IMR-90 (cell line): ENCODE measurements at regions not wholly inside any gene's neighbourhood (a gene's known extent, or its start where the extent isn't known, plus 50 kb on each side); places are given as distances from the start of the nearest gene placed in this dataset.

ENCODE experiments used
- ATAC-seq: fragments of 200-7000 bp; cut with Tn5 transposase; 2 replicates; pipeline ENCODE4 v1.9.1; 2020; ENCODE audit warnings: low read depth, mild to moderate bottlenecking, moderate library complexity
- BruUV-seq: library from RNA; stranded (reverse); fragments of 400-500 nt; replicated peaks from 2 replicates; lab custom pipeline; 2021; lab: Mats Ljungman, UMichigan
- CTCF ChIA-PET: fragments of 300-600 bp; formaldehyde crosslinking; extraction: SDS; loops from one replicate; lab custom pipeline; 2021; ENCODE audit warnings: antibody characterized with exemption; lab: Yijun Ruan, JAX
- POLR2A ChIA-PET: fragments of 300-600 bp; sonication (Branson Sonifier 250); formaldehyde crosslinking; loops from one replicate; lab custom pipeline; 2022; ENCODE audit warnings: antibody characterized with exemption; ENCODE audit not compliant: unreplicated experiment; lab: Charles Lee
- DNase-seq: peaks from one replicate; pipeline ENCODE4 v3.0.0; 2013
- H2AFZ ChIP-seq: replicated peaks from 2 replicates; pipeline ENCODE3; 2013; ENCODE audit warnings: low read length, mild to moderate bottlenecking; ENCODE audit not compliant: poor library complexity
- H2AK5ac ChIP-seq: 2 replicates; pipeline ENCODE4 v1.6.1; 2013; ENCODE audit warnings: low read depth, low read length, inconsistent platforms
- H2AK9ac ChIP-seq: replicated peaks from 2 replicates; pipeline ENCODE3; 2013; ENCODE audit warnings: mild to moderate bottlenecking, low read depth, low read length, moderate library complexity; ENCODE audit not compliant: poor library complexity
- H2BK120ac ChIP-seq: 2 replicates; pipeline ENCODE4 v1.6.1; 2013; ENCODE audit warnings: low read depth, low read length, inconsistent platforms
- H2BK15ac ChIP-seq: 3 replicates; pipeline ENCODE4 v1.6.1; 2013; ENCODE audit warnings: low read depth, low read length, inconsistent platforms
- H2BK20ac ChIP-seq: 2 replicates; pipeline ENCODE4 v1.6.1; 2013; ENCODE audit warnings: low read depth, mild to moderate bottlenecking, inconsistent platforms, low read length, moderate library complexity
- H2BK5ac ChIP-seq: 2 replicates; pipeline ENCODE4 v1.6.1; 2013; ENCODE audit warnings: mild to moderate bottlenecking, low read depth, low read length, inconsistent platforms; ENCODE audit not compliant: poor library complexity, severe bottlenecking
- H3K14ac ChIP-seq: replicated peaks from 2 replicates; pipeline ENCODE4 v1.6.1; 2013; ENCODE audit warnings: low read depth, low read length, inconsistent platforms
- H3K18ac ChIP-seq: 2 replicates; pipeline ENCODE4 v1.6.1; 2013; ENCODE audit warnings: low read depth, low read length, control low read depth
- H3K23ac ChIP-seq: 2 replicates; pipeline ENCODE4 v1.6.1; 2013; ENCODE audit warnings: low read depth, low read length, inconsistent platforms
- H3K27ac ChIP-seq: 2 replicates; pipeline ENCODE4 v1.5.1; 2013; ENCODE audit warnings: mild to moderate bottlenecking, control low read depth, low read length; ENCODE audit not compliant: insufficient read depth
- H3K27me3 ChIP-seq: 2 replicates; pipeline ENCODE4 v1.6.1; 2013; ENCODE audit warnings: low read length; ENCODE audit not compliant: control insufficient read depth, insufficient read depth
- H3K36me3 ChIP-seq: 2 replicates; pipeline ENCODE4 v1.6.1; 2013; ENCODE audit warnings: low read length, mixed read lengths; ENCODE audit not compliant: control insufficient read depth, insufficient read depth
- H3K4ac ChIP-seq: 2 replicates; pipeline ENCODE4 v1.6.1; 2013; ENCODE audit warnings: low read depth, low read length, inconsistent platforms
- H3K4me1 ChIP-seq: 2 replicates; pipeline ENCODE4 v1.6.1; 2013; ENCODE audit warnings: low read length, mixed read lengths; ENCODE audit not compliant: control insufficient read depth, insufficient read depth
- H3K4me2 ChIP-seq: 2 replicates; pipeline ENCODE4 v1.6.1; 2013; ENCODE audit warnings: low read depth, mild to moderate bottlenecking, control low read depth, low read length, moderate library complexity
- H3K4me3 ChIP-seq: 2 replicates; pipeline ENCODE4 v1.5.1; 2013; ENCODE audit warnings: low read depth, mild to moderate bottlenecking, control low read depth, low read length, moderate library complexity; ENCODE audit not compliant: insufficient read depth
- H3K56ac ChIP-seq: 2 replicates; pipeline ENCODE4 v1.6.1; 2013; ENCODE audit warnings: low read length, inconsistent platforms; ENCODE audit not compliant: insufficient read depth; ENCODE audit errors: extremely low read depth
- H3K79me1 ChIP-seq, 2 experiments: 2 replicates each; pipeline ENCODE4 v1.6.1; 2013; ENCODE audit warnings: low read length in 2 of 2, inconsistent platforms in 1 of 2, low read depth in 1 of 2
- H3K9ac ChIP-seq: 2 replicates; pipeline ENCODE4 v1.6.1; 2013; ENCODE audit warnings: low read depth, low read length, control low read depth
- H3K9me1 ChIP-seq: 2 replicates; pipeline ENCODE4 v1.6.1; 2013; ENCODE audit warnings: low read length, inconsistent platforms; ENCODE audit not compliant: insufficient read depth
- H3K9me3 ChIP-seq: 2 replicates; pipeline ENCODE4 v1.6.1; 2013; ENCODE audit warnings: low read length; ENCODE audit not compliant: control insufficient read depth, insufficient read depth
- H4K20me1 ChIP-seq: 2 replicates; pipeline ENCODE4 v1.6.1; 2013; ENCODE audit warnings: low read length, inconsistent platforms; ENCODE audit not compliant: insufficient read depth
- H4K5ac ChIP-seq: 2 replicates; pipeline ENCODE4 v1.6.1; 2013; ENCODE audit warnings: mild to moderate bottlenecking, low read depth, low read length, control low read depth
- H4K8ac ChIP-seq, 2 experiments: 2 replicates each; pipeline ENCODE4 v1.6.1; 2013; ENCODE audit warnings: low read depth in 2 of 2, low read length in 2 of 2, control low read depth in 1 of 2, inconsistent platforms in 1 of 2
- H4K91ac ChIP-seq: 2 replicates; pipeline ENCODE4 v1.6.1; 2013; ENCODE audit warnings: low read depth, low read length, inconsistent platforms; ENCODE audit not compliant: insufficient read depth
- BHLHE40 ChIP-seq: fragments of 150-350 bp; IDR thresholded peaks from 2 replicates; pipeline ENCODE4 v1.6.1; 2016; ENCODE audit warnings: mild to moderate bottlenecking, low read depth, low read length
- CEBPB ChIP-seq: IDR thresholded peaks from 2 replicates; pipeline ENCODE4 v1.6.1; 2012; ENCODE audit warnings: low read depth, low read length, improper control_type of control experiment
- FOS ChIP-seq: fragments of 150-350 bp; IDR thresholded peaks from 2 replicates; pipeline ENCODE4 v1.6.1; 2016; ENCODE audit warnings: low read depth, low read length
- MAFK ChIP-seq: IDR thresholded peaks from 2 replicates; pipeline ENCODE4 v1.6.1; 2012; ENCODE audit warnings: low read depth, low read length, improper control_type of control experiment
- MAZ ChIP-seq: IDR thresholded peaks from 2 replicates; pipeline ENCODE4 v1.6.1; 2012; ENCODE audit warnings: low read depth, mild to moderate bottlenecking, low read length, improper control_type of control experiment, moderate library complexity, borderline replicate concordance
- MXI1 ChIP-seq: IDR thresholded peaks from 2 replicates; pipeline ENCODE4 v1.6.1; 2012; ENCODE audit warnings: low read depth, mild to moderate bottlenecking, low read length, moderate library complexity, borderline replicate concordance
- POLR2A ChIP-seq: IDR thresholded peaks from 2 replicates; pipeline ENCODE4 v1.6.1; 2012; ENCODE audit warnings: mild to moderate bottlenecking, low read depth, low read length
- RAD21 ChIP-seq: IDR thresholded peaks from 2 replicates; pipeline ENCODE4 v1.6.1; 2012; ENCODE audit warnings: low read length, improper control_type of control experiment
- RFX5 ChIP-seq: IDR thresholded peaks from 2 replicates; pipeline ENCODE4 v1.8.0; 2012; ENCODE audit warnings: low read depth, mild to moderate bottlenecking, low read length, moderate library complexity
- SMC3 ChIP-seq: fragments of 150-350 bp; IDR thresholded peaks from 2 replicates; pipeline ENCODE4 v1.6.1; 2016; ENCODE audit warnings: low read depth, mild to moderate bottlenecking, antibody characterized with exemption, low read length, moderate library complexity
- WGBS, 2 experiments: methylation state at CpG; one replicate each; pipeline versions ENCODE4 v1.1.5 to v1.1.7; 2013; ENCODE audit warnings: missing lambda C conversion rate in 2 of 2; ENCODE audit not compliant: insufficient read length in 1 of 2; ENCODE audit errors: extremely low coverage in 2 of 2; 5-methylcytosine and 5-hydroxymethylcytosine counted together
- dilution Hi-C: fragments of 300-500 bp; cut with HindIII; formaldehyde crosslinking; loops from one replicate; pipeline ENCODE4 v1.14.3; 2018; ENCODE audit warnings: low sequenced_read_pairs; ENCODE audit not compliant: unreplicated experiment
- in situ Hi-C: fragments of 300-500 bp; cut with MboI; formaldehyde crosslinking; loops from 3 replicates; pipeline ENCODE4 v1.14.3; 2019; ENCODE audit warnings: low sequenced_read_pairs, inconsistent platforms, mixed read lengths
- intact Hi-C: fragments of 100-400 bp; cut with micrococcal nuclease; formaldehyde crosslinking; loops from 2 replicates; pipeline ENCODE4 v1.10.0; 2022
- TF ChIP-seq, protein P1 (sequence below): conservative IDR thresholded peaks from 2 replicates; pipeline ENCODE4 v1.5.1; 2012; ENCODE audit warnings: mild to moderate bottlenecking, low read depth, low read length, improper control_type of control experiment
- TF ChIP-seq, protein P2 (sequence below): fragments of 150-350 bp; IDR thresholded peaks from 2 replicates; pipeline ENCODE4 v1.6.1; 2017; ENCODE audit warnings: mild to moderate bottlenecking, antibody characterized with exemption, low read length, low read depth
- TF ChIP-seq, protein P3 (sequence below): fragments of 150-350 bp; IDR thresholded peaks from 2 replicates; pipeline ENCODE4 v1.6.1; 2016; ENCODE audit warnings: low read depth, mild to moderate bottlenecking, low read length, moderate library complexity, borderline replicate concordance

DNA sequence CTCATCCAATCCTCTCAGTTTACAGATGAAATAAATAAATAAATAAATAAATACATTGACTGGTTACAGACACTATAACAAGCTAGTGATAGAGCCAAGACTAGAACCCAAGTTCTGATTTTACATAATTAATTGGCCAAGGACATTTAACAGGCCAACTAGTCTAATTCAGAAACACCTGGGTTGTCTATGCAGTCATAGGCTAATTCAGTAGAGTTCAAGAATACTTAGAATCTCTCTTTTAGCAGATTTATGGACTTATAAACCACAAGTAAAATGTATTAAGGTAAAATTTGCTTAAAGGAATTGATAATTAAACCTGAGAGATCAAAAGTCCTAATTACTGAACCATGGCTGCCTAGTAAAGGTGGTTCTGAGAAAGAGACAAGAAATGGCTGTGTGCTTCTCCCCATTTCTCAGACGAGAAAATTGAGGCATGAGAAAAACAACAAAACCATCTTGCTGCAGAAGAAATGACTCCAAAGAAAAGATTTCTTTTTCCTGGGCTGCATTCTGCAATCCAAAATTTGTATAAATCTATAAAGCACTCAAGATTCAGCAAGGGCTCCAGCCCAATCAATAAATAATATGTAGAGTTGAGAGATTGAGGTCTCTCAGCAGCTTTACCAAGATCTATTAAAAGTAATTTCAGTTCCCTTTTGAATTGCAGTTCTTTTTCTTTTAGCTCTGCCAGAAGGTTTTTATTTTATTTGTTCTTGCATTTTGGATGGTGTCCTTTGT is 98.3 kb downstream of the DUSP10 start:
- no peak overlapping the region for H2BK15ac ChIP-seq
- H3K9me3 ChIP-seq: no peaks in the 10 kb centered on the region
- H2AK5ac ChIP-seq: no peak overlapping the region
- H3K56ac ChIP-seq: no peak overlapping the region
- H2AFZ ChIP-seq: no peak overlapping the region
- ATAC-seq: no peak
- no TSS peak for BruUV-seq
- H4K91ac ChIP-seq: no peak overlapping the region
- H4K5ac ChIP-seq: no peak overlapping the region
- H3K4me3 ChIP-seq: no peak overlapping the region
- no CpG with 5 or more reads among the region's 1 CpG for WGBS, 2 experiments
- H2BK5ac ChIP-seq: no peak overlapping the region
- POLR2A ChIA-PET: no interaction called here
- H3K23ac ChIP-seq: no peak overlapping the region
- no peak overlapping the region for H2BK20ac ChIP-seq
- no peak overlapping the region for H3K9ac ChIP-seq
- H3K4me2 ChIP-seq: no peak overlapping the region
- H3K4ac ChIP-seq: no peak overlapping the region
- H4K20me1 ChIP-seq: no peaks in the 10 kb centered on the region
- no peak overlapping the region for H3K27ac ChIP-seq
- no peaks in the 10 kb centered on the region for H3K36me3 ChIP-seq
- no peak for TF ChIP-seq POLR2A
- TF ChIP-seq FOS: no peak
- TF ChIP-seq, protein P1, sequence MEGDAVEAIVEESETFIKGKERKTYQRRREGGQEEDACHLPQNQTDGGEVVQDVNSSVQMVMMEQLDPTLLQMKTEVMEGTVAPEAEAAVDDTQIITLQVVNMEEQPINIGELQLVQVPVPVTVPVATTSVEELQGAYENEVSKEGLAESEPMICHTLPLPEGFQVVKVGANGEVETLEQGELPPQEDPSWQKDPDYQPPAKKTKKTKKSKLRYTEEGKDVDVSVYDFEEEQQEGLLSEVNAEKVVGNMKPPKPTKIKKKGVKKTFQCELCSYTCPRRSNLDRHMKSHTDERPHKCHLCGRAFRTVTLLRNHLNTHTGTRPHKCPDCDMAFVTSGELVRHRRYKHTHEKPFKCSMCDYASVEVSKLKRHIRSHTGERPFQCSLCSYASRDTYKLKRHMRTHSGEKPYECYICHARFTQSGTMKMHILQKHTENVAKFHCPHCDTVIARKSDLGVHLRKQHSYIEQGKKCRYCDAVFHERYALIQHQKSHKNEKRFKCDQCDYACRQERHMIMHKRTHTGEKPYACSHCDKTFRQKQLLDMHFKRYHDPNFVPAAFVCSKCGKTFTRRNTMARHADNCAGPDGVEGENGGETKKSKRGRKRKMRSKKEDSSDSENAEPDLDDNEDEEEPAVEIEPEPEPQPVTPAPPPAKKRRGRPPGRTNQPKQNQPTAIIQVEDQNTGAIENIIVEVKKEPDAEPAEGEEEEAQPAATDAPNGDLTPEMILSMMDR: no peak
- TF ChIP-seq MAFK: no peak
- TF ChIP-seq, protein P2, sequence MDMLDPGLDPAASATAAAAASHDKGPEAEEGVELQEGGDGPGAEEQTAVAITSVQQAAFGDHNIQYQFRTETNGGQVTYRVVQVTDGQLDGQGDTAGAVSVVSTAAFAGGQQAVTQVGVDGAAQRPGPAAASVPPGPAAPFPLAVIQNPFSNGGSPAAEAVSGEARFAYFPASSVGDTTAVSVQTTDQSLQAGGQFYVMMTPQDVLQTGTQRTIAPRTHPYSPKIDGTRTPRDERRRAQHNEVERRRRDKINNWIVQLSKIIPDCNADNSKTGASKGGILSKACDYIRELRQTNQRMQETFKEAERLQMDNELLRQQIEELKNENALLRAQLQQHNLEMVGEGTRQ: no peak
- TF ChIP-seq SMC3: no peak
- TF ChIP-seq RAD21: no peak
- TF ChIP-seq BHLHE40: no peak
- TF ChIP-seq MXI1: no peak
- TF ChIP-seq, protein P3, sequence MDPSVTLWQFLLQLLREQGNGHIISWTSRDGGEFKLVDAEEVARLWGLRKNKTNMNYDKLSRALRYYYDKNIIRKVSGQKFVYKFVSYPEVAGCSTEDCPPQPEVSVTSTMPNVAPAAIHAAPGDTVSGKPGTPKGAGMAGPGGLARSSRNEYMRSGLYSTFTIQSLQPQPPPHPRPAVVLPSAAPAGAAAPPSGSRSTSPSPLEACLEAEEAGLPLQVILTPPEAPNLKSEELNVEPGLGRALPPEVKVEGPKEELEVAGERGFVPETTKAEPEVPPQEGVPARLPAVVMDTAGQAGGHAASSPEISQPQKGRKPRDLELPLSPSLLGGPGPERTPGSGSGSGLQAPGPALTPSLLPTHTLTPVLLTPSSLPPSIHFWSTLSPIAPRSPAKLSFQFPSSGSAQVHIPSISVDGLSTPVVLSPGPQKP: no peak
- no peak for TF ChIP-seq MAZ
- no peak for TF ChIP-seq CEBPB
- TF ChIP-seq RFX5: no peak
- no peaks in the 10 kb centered on the region for H3K79me1 ChIP-seq
- H3K14ac ChIP-seq: no peak overlapping the region
- dilution Hi-C loops (no loop called here), intact Hi-C loops (no loop called here), in situ Hi-C loops (no loop called here)
- H3K27me3 ChIP-seq: no peaks in the 10 kb centered on the region
- H4K8ac ChIP-seq: no peak overlapping the region
- no peak overlapping the region for H2BK120ac ChIP-seq
- no peak overlapping the region for H2AK9ac ChIP-seq
- no peaks in the 10 kb centered on the region for H3K9me1 ChIP-seq
- no peak overlapping the region for H3K18ac ChIP-seq
- DNase-seq: no peak
- no peaks in the 10 kb centered on the region for H3K4me1 ChIP-seq
- CTCF ChIA-PET: interaction anchor here (0.6 kb wide), 1 partner anchor 220 kb away, joined by 3 read pairs; no protein-coding TSS in a partner anchor
